H1 (cell line): ENCODE measurements at regions not wholly inside any gene's neighbourhood (a gene's known extent, or its start where the extent isn't known, plus 50 kb on each side); places are given as distances from the start of the nearest gene placed in this dataset.

Experiments used
- CTCF ChIA-PET: fragments of 300-600 bp; sonication (Branson Sonifier 250); formaldehyde crosslinking; loops from one replicate; lab custom pipeline; 2021; ENCODE audit not compliant: partially characterized antibody; lab: Charles Lee
- POLR2A ChIA-PET: fragments of 300-600 bp; sonication (Branson Sonifier 250); formaldehyde crosslinking; loops from one replicate; lab custom pipeline; 2021; ENCODE audit warnings: inconsistent platforms; ENCODE audit not compliant: partially characterized antibody; lab: Charles Lee
- DNase-seq, 2 experiments: peaks; one replicate each; pipeline versions ENCODE4 v3.0.0 to v3.0.0-alpha.2; 2010 to 2022; ENCODE audit warnings: low spot score in 2 of 2, low read depth in 1 of 2, mixed read lengths in 1 of 2
- FAIRE-seq: peaks from 2 replicates; lab custom pipeline; 2011; peaks lifted over from hg19 to GRCh38; lab: Jason Lieb, UNC
- H2AFZ ChIP-seq: 2 replicates; pipeline ENCODE4 v1.8.1; 2012; ENCODE audit warnings: low read length, inconsistent platforms
- H2AK5ac ChIP-seq: 2 replicates; pipeline ENCODE4 v1.6.1; 2013; ENCODE audit warnings: low read depth, low read length
- H2BK120ac ChIP-seq: replicated peaks from 2 replicates; pipeline ENCODE3; 2013; ENCODE audit warnings: low read depth, low read length, inconsistent platforms
- H2BK12ac ChIP-seq: 2 replicates; pipeline ENCODE4 v1.6.1; 2013; ENCODE audit warnings: low read depth, low read length
- H2BK15ac ChIP-seq: 2 replicates; pipeline ENCODE4 v1.6.1; 2013; ENCODE audit warnings: low read length
- H2BK20ac ChIP-seq: 2 replicates; pipeline ENCODE4 v1.6.1; 2013; ENCODE audit warnings: low read length
- H2BK5ac ChIP-seq: 2 replicates; pipeline ENCODE4 v1.6.1; 2013; ENCODE audit warnings: low read depth, low read length
- H3K14ac ChIP-seq: 2 replicates; pipeline ENCODE4 v1.6.1; 2013; ENCODE audit warnings: inconsistent platforms; ENCODE audit not compliant: insufficient read length
- H3K18ac ChIP-seq: 2 replicates; pipeline ENCODE4 v1.6.1; 2013; ENCODE audit warnings: low read length; ENCODE audit errors: extremely low read depth
- H3K23ac ChIP-seq: 2 replicates; pipeline ENCODE4 v1.6.1; 2013; ENCODE audit warnings: inconsistent platforms; ENCODE audit not compliant: insufficient read length
- H3K23me2 ChIP-seq: 2 replicates; pipeline ENCODE4 v1.6.1; 2013; ENCODE audit warnings: low read depth, low read length
- H3K27ac ChIP-seq: 2 replicates; pipeline ENCODE4 v1.6.1; 2011; ENCODE audit warnings: low read depth, low read length, inconsistent platforms
- H3K27me3 ChIP-seq, 4 experiments: replicated peaks in 1 of 4; 1 replicate in 1 of 4; 2 replicates in 3 of 4; pipeline versions ENCODE4 v1.6.1 to v1.8.1; 2011 to 2013; ENCODE audit warnings: low read length in 3 of 4, mild to moderate bottlenecking in 3 of 4, inconsistent platforms in 2 of 4, mixed read lengths in 2 of 4, moderate library complexity in 1 of 4; ENCODE audit not compliant: control insufficient read depth in 3 of 4, insufficient read depth in 3 of 4; ENCODE audit errors: extremely low read depth in 1 of 4
- H3K36me3 ChIP-seq, 4 experiments: 2 replicates each; pipeline versions ENCODE4 v1.6.1 to v1.8.1; 2011 to 2013; ENCODE audit warnings: mild to moderate bottlenecking in 4 of 4, low read length in 3 of 4, moderate library complexity in 2 of 4, control low read depth in 1 of 4, inconsistent platforms in 1 of 4; ENCODE audit not compliant: insufficient read depth in 4 of 4, control insufficient read depth in 2 of 4
- H3K4ac ChIP-seq: replicated peaks from 2 replicates; pipeline ENCODE3; 2013; ENCODE audit warnings: low read length, low read depth, mixed read lengths, inconsistent platforms; ENCODE audit not compliant: insufficient read length
- H3K4me1 ChIP-seq, 4 experiments: replicated peaks in 1 of 4; 1 replicate in 1 of 4; 2 replicates in 3 of 4; pipeline versions ENCODE4 v1.6.1 to v1.8.1; 2011 to 2013; ENCODE audit warnings: low read length in 3 of 4, inconsistent platforms in 2 of 4, mixed read lengths in 1 of 4; ENCODE audit not compliant: insufficient read depth in 4 of 4, control insufficient read depth in 3 of 4
- H3K4me2 ChIP-seq, 2 experiments: 2 replicates each; pipeline versions ENCODE4 v1.6.1 to v1.8.1; 2011 to 2013; ENCODE audit warnings: low read depth in 2 of 2, low read length in 2 of 2, control low read depth in 1 of 2, inconsistent platforms in 1 of 2, mild to moderate bottlenecking in 1 of 2; ENCODE audit not compliant: insufficient read depth in 1 of 2
- H3K4me3 ChIP-seq, 4 experiments: fragments of 200-600, 300-600 bp in 1 of 4; sonication (generic), shearing (Covaris generic), sonication (Bioruptor Twin) in 1 of 4; 2 replicates each; pipeline versions ENCODE4 v1.5.1 to v1.8.1; 2011 to 2016; ENCODE audit warnings: low read length in 4 of 4, low read depth in 3 of 4, control low read depth in 2 of 4, inconsistent platforms in 2 of 4, mild to moderate bottlenecking in 2 of 4, mixed read lengths in 1 of 4, moderate library complexity in 1 of 4; ENCODE audit not compliant: insufficient read depth in 2 of 4; ENCODE audit errors: extremely low read depth in 1 of 4
- H3K56ac ChIP-seq: replicated peaks from 2 replicates; pipeline ENCODE3; 2013; ENCODE audit warnings: low read depth, mild to moderate bottlenecking, mixed read lengths, low read length, inconsistent platforms; ENCODE audit not compliant: insufficient read length
- H3K79me1 ChIP-seq: 2 replicates; pipeline ENCODE4 v1.6.1; 2013; ENCODE audit warnings: low read depth, low read length, control low read depth
- H3K79me2 ChIP-seq, 2 experiments: 2 replicates each; pipeline versions ENCODE4 v1.6.1 to v1.8.1; 2012 to 2013; ENCODE audit warnings: low read length in 2 of 2, mild to moderate bottlenecking in 2 of 2, inconsistent platforms in 1 of 2; ENCODE audit not compliant: insufficient read depth in 2 of 2, control insufficient read depth in 1 of 2
- H3K9ac ChIP-seq, 4 experiments: replicated peaks in 1 of 4; 1 replicate in 1 of 4; 2 replicates in 3 of 4; pipeline versions ENCODE4 v1.6.1 to v1.8.1; 2011 to 2013; ENCODE audit warnings: low read depth in 3 of 4, low read length in 3 of 4, control low read depth in 2 of 4, mild to moderate bottlenecking in 2 of 4, moderate library complexity in 2 of 4, inconsistent platforms in 1 of 4; ENCODE audit errors: extremely low read depth in 1 of 4
- H3K9me3 ChIP-seq, 2 experiments: 2 replicates each; pipeline versions ENCODE4 v1.6.1 to v1.8.1; 2012 to 2013; ENCODE audit warnings: mild to moderate bottlenecking in 2 of 2, moderate library complexity in 2 of 2, control low read depth in 1 of 2, inconsistent platforms in 1 of 2, low read depth in 1 of 2, low read length in 1 of 2, mixed read lengths in 1 of 2; ENCODE audit not compliant: insufficient read depth in 2 of 2
- H4K20me1 ChIP-seq, 2 experiments: replicated peaks in 1 of 2; 2 replicates each; pipeline versions ENCODE3 to v1.8.1; 2011 to 2013; ENCODE audit warnings: inconsistent platforms in 2 of 2, low read length in 2 of 2, mild to moderate bottlenecking in 1 of 2; ENCODE audit not compliant: insufficient read depth in 2 of 2, control insufficient read depth in 1 of 2
- H4K5ac ChIP-seq: 2 replicates; pipeline ENCODE4 v1.6.1; 2013; ENCODE audit warnings: low read length, low read depth, mixed read lengths, inconsistent platforms; ENCODE audit not compliant: insufficient read length
- H4K8ac ChIP-seq: 2 replicates; pipeline ENCODE4 v1.8.0; 2013; ENCODE audit warnings: mild to moderate bottlenecking, moderate library complexity, low read length, inconsistent platforms; ENCODE audit not compliant: insufficient read depth; ENCODE audit errors: extremely low read depth
- H4K91ac ChIP-seq: replicated peaks from 2 replicates; pipeline ENCODE3; 2013; ENCODE audit warnings: low read length, mixed read lengths, inconsistent platforms; ENCODE audit not compliant: insufficient read length
- BCL11A ChIP-seq, 2 experiments: IDR thresholded peaks; one replicate each; pipeline ENCODE4 v1.6.1; 2011; ENCODE audit warnings: low read depth in 2 of 2, low read length in 2 of 2, mild to moderate bottlenecking in 2 of 2
- CTBP2 ChIP-seq: IDR thresholded peaks from 2 replicates; pipeline ENCODE4 v1.7.0; 2011; ENCODE audit warnings: borderline replicate concordance, mild to moderate bottlenecking, moderate library complexity, mixed read lengths, low read length; ENCODE audit not compliant: insufficient read depth, insufficient read length
- GTF2F1 ChIP-seq: IDR thresholded peaks from 2 replicates; pipeline ENCODE4 v1.6.1; 2012; ENCODE audit warnings: low read depth, low read length, improper control_type of control experiment, borderline replicate concordance
- NANOG ChIP-seq: IDR thresholded peaks from 2 replicates; pipeline ENCODE4 v1.6.1; 2011; ENCODE audit warnings: low read length, low read depth, mild to moderate bottlenecking, inconsistent platforms; ENCODE audit not compliant: insufficient read depth, poor library complexity, severe bottlenecking
- POLR2AphosphoS5 ChIP-seq: IDR thresholded peaks from 2 replicates; pipeline ENCODE4 v1.6.1; 2011; ENCODE audit warnings: low read depth, low read length
- SP1 ChIP-seq: IDR thresholded peaks from 2 replicates; pipeline ENCODE4 v1.6.1; 2011; ENCODE audit warnings: low read depth, low read length
- TBP ChIP-seq: IDR thresholded peaks from 2 replicates; pipeline ENCODE4 v1.6.1; 2011; ENCODE audit warnings: low read depth, low read length, improper control_type of control experiment
- TCF12 ChIP-seq: IDR thresholded peaks from 2 replicates; pipeline ENCODE4 v1.6.1; 2011; ENCODE audit warnings: low read depth, mild to moderate bottlenecking, low read length
- WGBS, 2 experiments: shearing (Covaris generic) in 1 of 2; methylation state at CpG; one replicate each; pipeline versions ENCODE4 v1.1.6 to v1.1.7; 2013 to 2015; ENCODE audit warnings: low lambda C conversion rate in 2 of 2, mixed read lengths in 2 of 2, inconsistent platforms in 1 of 2, low coverage in 1 of 2, missing lambda C conversion rate in 1 of 2; ENCODE audit not compliant: insufficient replicate concordance in 2 of 2, insufficient coverage in 1 of 2, insufficient read length in 1 of 2; ENCODE audit errors: extremely low coverage in 1 of 2, missing lambda C conversion rate in 1 of 2; 5-methylcytosine and 5-hydroxymethylcytosine counted together

DNA sequence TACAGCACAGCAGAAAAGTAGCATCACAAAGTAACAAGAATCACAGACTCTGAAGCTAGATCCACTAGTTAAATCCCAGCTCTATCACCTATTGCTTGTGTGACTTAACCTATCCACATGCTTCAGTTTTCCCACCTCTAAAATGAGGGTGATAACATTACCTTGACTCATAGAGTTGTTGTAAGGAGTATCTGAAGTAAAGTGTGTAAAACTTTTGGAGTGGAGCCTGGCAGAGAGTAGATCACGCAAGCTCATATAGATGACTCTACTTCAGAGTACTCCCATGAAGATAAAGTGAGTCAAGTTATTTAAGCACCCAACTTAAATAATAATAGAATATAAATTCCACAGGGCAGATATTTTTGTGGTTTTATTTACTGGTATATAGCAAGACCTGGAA is 94.5 kb upstream of the FER start:
- H3K4me3 ChIP-seq, result no peak overlapping the region
- no peak overlapping the region for H3K4ac ChIP-seq
- H3K4me1 ChIP-seq, result no peaks in the 10 kb centered on the region
- no peak overlapping the region for H2AK5ac ChIP-seq
- no peak for TF ChIP-seq TBP
- TF ChIP-seq NANOG, result no peak
- TF ChIP-seq GTF2F1, result no peak
- TF ChIP-seq CTBP2, result no peak
- no peak for TF ChIP-seq TCF12
- no peak for TF ChIP-seq SP1
- no peak for TF ChIP-seq BCL11A (IDR thresholded peaks at IDR 0.05; ENCODE audit: low read depth in 2 of 2, low read length in 2 of 2)
- TF ChIP-seq POLR2AphosphoS5, result no peak
- no peak overlapping the region for H2AFZ ChIP-seq
- H3K23ac ChIP-seq, result no peak overlapping the region
- no peak overlapping the region for H2BK20ac ChIP-seq
- H3K36me3 ChIP-seq, result no peaks in the 10 kb centered on the region
- H3K23me2 ChIP-seq, result no peaks in the 10 kb centered on the region; the same call in 1 of the 2 replicates
- CTCF ChIA-PET, result interaction anchor here (0.5 to 2.5 kb wide), 2 partner anchors 11 to 255 kb away, joined by 3 to 10 read pairs; no protein-coding TSS in a partner anchor
- no peaks in the 10 kb centered on the region for H3K79me2 ChIP-seq
- no peak overlapping the region for H4K91ac ChIP-seq
- no peaks in the 10 kb centered on the region for H4K20me1 ChIP-seq
- no peak overlapping the region for H4K5ac ChIP-seq
- H3K27ac ChIP-seq, result no peak overlapping the region
- no peak overlapping the region for H2BK15ac ChIP-seq
- no peak overlapping the region for H2BK5ac ChIP-seq
- H3K56ac ChIP-seq, result no peak overlapping the region
- no peak overlapping the region for H2BK120ac ChIP-seq
- no peak overlapping the region for H3K18ac ChIP-seq
- H2BK12ac ChIP-seq, result no peak overlapping the region
- POLR2A ChIA-PET, result no interaction called here
- no peaks in the 10 kb centered on the region for H3K27me3 ChIP-seq
- DNase-seq (no peak), FAIRE-seq (no peak)
- H3K9ac ChIP-seq, result no peak overlapping the region
- no peak overlapping the region for H3K4me2 ChIP-seq
- WGBS, 2 experiments, result 100% methylated on average over 1 of the region's 1 CpG; no CpG with 5 or more reads in 1 of the 2 experiments
- H3K9me3 ChIP-seq, result 0 out of 4 replicates have a peak, but pooled peaks cover 0 to 10% of the 10 kb centered on the region in 2 experiments
- no peak overlapping the region for H4K8ac ChIP-seq
- no peak overlapping the region for H3K14ac ChIP-seq
- no peaks in the 10 kb centered on the region for H3K79me1 ChIP-seq
